WTC11 (cell line): ENCODE measurements at regions not wholly inside any gene's neighbourhood (a gene's known extent, or its start where the extent isn't known, plus 50 kb on each side); places are given as distances from the start of the nearest gene placed in this dataset.

Experiments
- ATAC-seq: fragments of 200-7000 bp; cut with Tn5 transposase; 2 replicates; pipeline ENCODE4 v1.10.0; 2021; ENCODE audit warnings: mild to moderate bottlenecking, moderate library complexity
- CTCF ChIA-PET: fragments of 300-600 bp; sonication (Branson Sonifier 250); formaldehyde crosslinking; loops from one replicate; lab custom pipeline; 2021; ENCODE audit warnings: antibody characterized with exemption; lab: Charles Lee
- POLR2A ChIA-PET: fragments of 350-600 bp; sonication (Branson Sonifier 250); formaldehyde crosslinking; loops from one replicate; lab custom pipeline; 2021; ENCODE audit warnings: antibody characterized with exemption; lab: Charles Lee
- DNase-seq: peaks from one replicate; pipeline ENCODE4 v3.0.0; 2021; ENCODE audit warnings: low spot score
- H3K27ac Mint-ChIP-seq: 2 replicates; pipeline ENCODE4 v1.8.0; 2021; ENCODE audit warnings: mixed read lengths
- H3K27me3 Mint-ChIP-seq: 2 replicates; pipeline ENCODE4 v1.8.0; 2021; ENCODE audit warnings: low read depth, mild to moderate bottlenecking, moderate library complexity, mixed read lengths
- H3K36me3 Mint-ChIP-seq: 2 replicates; pipeline ENCODE4 v1.8.0; 2021; ENCODE audit warnings: mixed read lengths
- H3K4me1 Mint-ChIP-seq: 2 replicates; pipeline ENCODE4 v1.8.0; 2022; ENCODE audit warnings: mixed read lengths
- H3K4me3 Mint-ChIP-seq: 2 replicates; pipeline ENCODE4 v1.8.0; 2021; ENCODE audit warnings: mild to moderate bottlenecking, moderate library complexity, mixed read lengths
- H3K9me3 Mint-ChIP-seq: 2 replicates; pipeline ENCODE4 v1.8.0; 2021; ENCODE audit warnings: mixed read lengths
- AR ChIP-seq: fragments of 250-450 bp; sonication (Bioruptor Pico); IDR thresholded peaks from 2 replicates; pipeline ENCODE4 v1.9.0; 2021; ENCODE audit warnings: mild to moderate bottlenecking
- ARID4B ChIP-seq: sonication (generic); formaldehyde crosslinking; IDR thresholded peaks from 2 replicates; pipeline ENCODE4 v1.8.0; 2023; ENCODE audit warnings: missing genetic modification reagents, mild to moderate bottlenecking, borderline replicate concordance
- E2F1 ChIP-seq: sonication (generic); formaldehyde crosslinking; IDR thresholded peaks from 2 replicates; pipeline ENCODE4 v1.8.0; 2022; ENCODE audit warnings: mild to moderate bottlenecking, missing genetic modification reagents
- ELF4 ChIP-seq: sonication (generic); formaldehyde crosslinking; IDR thresholded peaks from 2 replicates; pipeline ENCODE4 v1.8.1; 2022; ENCODE audit warnings: low read depth, mild to moderate bottlenecking, moderate library complexity, missing genetic modification reagents
- JUN ChIP-seq: sonication (generic); formaldehyde crosslinking; IDR thresholded peaks from 2 replicates; pipeline ENCODE4 v1.8.0; 2023; ENCODE audit warnings: mild to moderate bottlenecking, missing genetic modification reagents
- NFATC4 ChIP-seq: fragments of 250-450 bp; sonication (Bioruptor Pico); IDR thresholded peaks from 2 replicates; pipeline ENCODE4 v1.9.0; 2021; ENCODE audit warnings: mild to moderate bottlenecking
- SMAD4 ChIP-seq: sonication (generic); formaldehyde crosslinking; IDR thresholded peaks from 2 replicates; pipeline ENCODE4 v1.8.0; 2022; ENCODE audit warnings: mild to moderate bottlenecking, missing genetic modification reagents
- TP53 ChIP-seq: sonication (generic); formaldehyde crosslinking; IDR thresholded peaks from 2 replicates; pipeline ENCODE4 v1.8.1; 2023; ENCODE audit warnings: mild to moderate bottlenecking, missing genetic modification reagents
- ZBTB43 ChIP-seq: sonication (generic); formaldehyde crosslinking; IDR thresholded peaks from 2 replicates; pipeline ENCODE4 v1.8.1; 2023; ENCODE audit warnings: mild to moderate bottlenecking, missing genetic modification reagents
- ZNF121 ChIP-seq: sonication (generic); formaldehyde crosslinking; IDR thresholded peaks from 2 replicates; pipeline ENCODE4 v1.8.0; 2023; ENCODE audit warnings: missing genetic modification reagents
- ZNF219 ChIP-seq: sonication (generic); formaldehyde crosslinking; IDR thresholded peaks from 2 replicates; pipeline ENCODE4 v1.8.0; 2023; ENCODE audit warnings: missing genetic modification reagents, mild to moderate bottlenecking, borderline replicate concordance
- ZNF232 ChIP-seq: sonication (generic); formaldehyde crosslinking; IDR thresholded peaks from 2 replicates; pipeline ENCODE4 v1.8.0; 2022; ENCODE audit warnings: mild to moderate bottlenecking, missing genetic modification reagents
- ZNF263 ChIP-seq: sonication (generic); formaldehyde crosslinking; IDR thresholded peaks from 2 replicates; pipeline ENCODE4 v1.8.1; 2022; ENCODE audit warnings: low read depth, mild to moderate bottlenecking, moderate library complexity, missing genetic modification reagents
- ZNF423 ChIP-seq: fragments of 250-450 bp; sonication (Bioruptor Pico); IDR thresholded peaks from 2 replicates; pipeline ENCODE4 v2.1.2; 2022; ENCODE audit warnings: mild to moderate bottlenecking, moderate library complexity
- ZNF671 ChIP-seq: fragments of 250-450 bp; sonication (Bioruptor Pico); IDR thresholded peaks from 2 replicates; pipeline ENCODE4 v1.8.0; 2021; ENCODE audit warnings: mild to moderate bottlenecking
- TF ChIP-seq, protein P1 (sequence below): sonication (generic); formaldehyde crosslinking; IDR thresholded peaks from 2 replicates; pipeline ENCODE4 v1.8.0; 2022; ENCODE audit warnings: mild to moderate bottlenecking, missing genetic modification reagents
- TF ChIP-seq, protein P2 (sequence below): sonication (generic); formaldehyde crosslinking; IDR thresholded peaks from 2 replicates; pipeline ENCODE4 v1.8.0; 2022; ENCODE audit warnings: mild to moderate bottlenecking, missing genetic modification reagents
- TF ChIP-seq, protein P3 (sequence below): sonication (generic); formaldehyde crosslinking; IDR thresholded peaks from 2 replicates; pipeline ENCODE4 v1.8.1; 2022; ENCODE audit warnings: low read depth, missing genetic modification reagents, borderline replicate concordance

DNA sequence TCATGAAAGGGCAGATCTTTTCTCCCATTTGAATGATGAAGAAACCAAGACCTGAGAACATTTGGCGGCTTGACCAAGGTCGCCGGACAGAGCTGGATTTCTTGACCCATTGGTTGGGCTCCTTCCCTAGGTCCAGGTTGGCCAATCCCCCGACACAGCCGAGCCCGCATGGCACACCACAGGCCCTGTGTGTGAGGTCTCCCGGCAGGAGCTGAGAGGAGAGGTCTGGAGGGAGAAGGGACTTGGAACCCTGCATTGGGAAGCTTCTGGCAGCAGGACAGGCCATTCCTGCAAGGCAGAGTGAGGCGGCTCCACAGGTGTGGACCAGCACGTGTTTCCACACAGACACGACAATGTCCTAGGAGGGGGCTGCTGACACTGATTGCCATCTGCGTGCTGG is 98.6 kb upstream of the THY1 start:
- 0 out of 2 replicates have a peak, but pooled peaks cover 3% of the 10 kb centered on the region for H3K27me3 Mint-ChIP-seq
- ATAC-seq (no peak), DNase-seq (no peak)
- no peaks in the 10 kb centered on the region for H3K36me3 Mint-ChIP-seq
- peaks cover 4% of the 10 kb centered on the region for H3K4me1 Mint-ChIP-seq
- H3K4me3 Mint-ChIP-seq, result no peak overlapping the region
- H3K9me3 Mint-ChIP-seq, result no peaks in the 10 kb centered on the region
- ChIA-PET CTCF (interaction anchor here (1.1 kb wide), 1 partner anchor 13 kb away, joined by 5 read pairs; no protein-coding TSS in a partner anchor), POLR2A (no interaction called here)
- H3K27ac Mint-ChIP-seq, result no peak overlapping the region
- TF ChIP-seq, protein P1, sequence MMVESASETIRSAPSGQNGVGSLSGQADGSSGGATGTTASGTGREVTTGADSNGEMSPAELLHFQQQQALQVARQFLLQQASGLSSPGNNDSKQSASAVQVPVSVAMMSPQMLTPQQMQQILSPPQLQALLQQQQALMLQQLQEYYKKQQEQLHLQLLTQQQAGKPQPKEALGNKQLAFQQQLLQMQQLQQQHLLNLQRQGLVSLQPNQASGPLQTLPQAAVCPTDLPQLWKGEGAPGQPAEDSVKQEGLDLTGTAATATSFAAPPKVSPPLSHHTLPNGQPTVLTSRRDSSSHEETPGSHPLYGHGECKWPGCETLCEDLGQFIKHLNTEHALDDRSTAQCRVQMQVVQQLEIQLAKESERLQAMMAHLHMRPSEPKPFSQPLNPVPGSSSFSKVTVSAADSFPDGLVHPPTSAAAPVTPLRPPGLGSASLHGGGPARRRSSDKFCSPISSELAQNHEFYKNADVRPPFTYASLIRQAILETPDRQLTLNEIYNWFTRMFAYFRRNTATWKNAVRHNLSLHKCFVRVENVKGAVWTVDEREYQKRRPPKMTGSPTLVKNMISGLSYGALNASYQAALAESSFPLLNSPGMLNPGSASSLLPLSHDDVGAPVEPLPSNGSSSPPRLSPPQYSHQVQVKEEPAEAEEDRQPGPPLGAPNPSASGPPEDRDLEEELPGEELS, result no peak
- TF ChIP-seq ZNF263 (CRISPR knock-in tag) (no peak), ZNF121 (CRISPR knock-in tag) (no peak), AR (no peak), ZNF219 (CRISPR knock-in tag) (no peak), ZBTB43 (CRISPR knock-in tag) (no peak), ELF4 (CRISPR knock-in tag) (no peak), ZNF671 (CRISPR knock-in tag) (no peak), ZNF232 (CRISPR knock-in tag) (no peak), SMAD4 (CRISPR knock-in tag) (no peak)
- TF ChIP-seq, protein P2, sequence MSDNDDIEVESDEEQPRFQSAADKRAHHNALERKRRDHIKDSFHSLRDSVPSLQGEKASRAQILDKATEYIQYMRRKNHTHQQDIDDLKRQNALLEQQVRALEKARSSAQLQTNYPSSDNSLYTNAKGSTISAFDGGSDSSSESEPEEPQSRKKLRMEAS (CRISPR knock-in tag), result no peak

- ATAC-seq (no peak), DNase-seq (no peak)
- ChIA-PET CTCF (interaction anchor here (1.1 to 1.2 kb wide), 1 partner anchor 13 kb away, joined by 3 to 5 read pairs; no protein-coding TSS in a partner anchor), POLR2A (no interaction called here)
- no peak for TF ChIP-seq E2F1
- no peak for TF ChIP-seq TP53 (CRISPR knock-in tag)
- no peak for TF ChIP-seq NFATC4 (CRISPR knock-in tag)
- TF ChIP-seq, protein P3, sequence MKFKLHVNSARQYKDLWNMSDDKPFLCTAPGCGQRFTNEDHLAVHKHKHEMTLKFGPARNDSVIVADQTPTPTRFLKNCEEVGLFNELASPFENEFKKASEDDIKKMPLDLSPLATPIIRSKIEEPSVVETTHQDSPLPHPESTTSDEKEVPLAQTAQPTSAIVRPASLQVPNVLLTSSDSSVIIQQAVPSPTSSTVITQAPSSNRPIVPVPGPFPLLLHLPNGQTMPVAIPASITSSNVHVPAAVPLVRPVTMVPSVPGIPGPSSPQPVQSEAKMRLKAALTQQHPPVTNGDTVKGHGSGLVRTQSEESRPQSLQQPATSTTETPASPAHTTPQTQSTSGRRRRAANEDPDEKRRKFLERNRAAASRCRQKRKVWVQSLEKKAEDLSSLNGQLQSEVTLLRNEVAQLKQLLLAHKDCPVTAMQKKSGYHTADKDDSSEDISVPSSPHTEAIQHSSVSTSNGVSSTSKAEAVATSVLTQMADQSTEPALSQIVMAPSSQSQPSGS (CRISPR knock-in tag), result no peak
- TF ChIP-seq ZNF423 (CRISPR knock-in tag), result no peak
- TF ChIP-seq JUN (CRISPR knock-in tag), result no peak
- TF ChIP-seq ARID4B (CRISPR knock-in tag), result no peak
- no peak overlapping the region for H3K27ac Mint-ChIP-seq
- no peaks in the 10 kb centered on the region for H3K9me3 Mint-ChIP-seq
- H3K4me1 Mint-ChIP-seq, result peaks cover 4% of the 10 kb centered on the region
- 0 out of 2 replicates have a peak, but pooled peaks cover 3% of the 10 kb centered on the region for H3K27me3 Mint-ChIP-seq
- no peaks in the 10 kb centered on the region for H3K36me3 Mint-ChIP-seq
- no peak overlapping the region for H3K4me3 Mint-ChIP-seq
Observed at GRCh38 chr11:119520966-119521365, 98.0 kb upstream of the THY1 start.
